ENCODE measurements at regions not wholly inside any gene's neighbourhood (a gene's known extent, or its start where the extent isn't known, plus 50 kb on each side); places are given as distances from the start of the nearest gene placed in this dataset.

GRCh38 chr6:87887266-87887665, 160.4 kb upstream of the SPACA1 start:
- Histone ChIP-seq H3K27ac (ENCODE audit: insufficient read depth, low read depth, low read length) (no peak overlapping the region), H4K20me1 (replicated peaks; ENCODE audit: control insufficient read depth, extremely low read depth, insufficient read depth, low read length) (no peaks in the 10 kb centered on the region), H3K36me3 (ENCODE audit: control insufficient read depth in 2 of 2, extremely low read depth in 1 of 2, insufficient read depth in 2 of 2, low read length in 2 of 2) (no peaks in the 10 kb centered on the region), H3K27me3 (ENCODE audit: control insufficient read depth in 2 of 2, insufficient read depth in 2 of 2, low read length in 2 of 2) (peaks cover 0 to 2% of the 10 kb centered on the region in 2 experiments), H2AFZ (ENCODE audit: low read depth, low read length) (no peak overlapping the region), H3K79me2 (ENCODE audit: control insufficient read depth, insufficient read depth, low read length) (no peaks in the 10 kb centered on the region), H3K4me1 (ENCODE audit: control insufficient read depth, extremely low read depth, insufficient read depth, low read length) (no peaks in the 10 kb centered on the region), H3K9ac (replicated peaks; ENCODE audit: extremely low read depth, insufficient read depth, low read length) (no peak overlapping the region), H3K4me3 (replicated peaks in 1 of 3; ENCODE audit: insufficient read depth in 1 of 3, low read depth in 1 of 3, low read length in 3 of 3) (no peak overlapping the region), H3K9me1 (replicated peaks; ENCODE audit: control insufficient read depth, extremely low read depth, insufficient read depth, low read length) (no peaks in the 10 kb centered on the region), H3K4me2 (ENCODE audit: insufficient read depth, low read length) (no peak overlapping the region), H3K9me3 (replicated peaks; ENCODE audit: control insufficient read depth, insufficient read depth, low read length) (no peaks in the 10 kb centered on the region)
- dilution Hi-C loops (cut with MboI; ENCODE audit: extremely low pct_ligation_motif_present, low sequenced_read_pairs) (no loop called here), intact Hi-C loops (cut with micrococcal nuclease) (no loop called here)
- ChIA-PET CTCF (interaction anchor here (1.0 kb wide), 1 partner anchor 11 kb away, joined by 3 read pairs; no protein-coding TSS in a partner anchor), POLR2A (no interaction called here)
- DNase-seq (ENCODE audit: low read depth, low spot score) = no peak
- no peak for FAIRE-seq
- TF ChIP-seq EZH2 (IDR thresholded peaks at IDR 0.05; ENCODE audit: borderline replicate concordance, low read depth, low read length, severe bottlenecking) (no peak), POLR2A (IDR thresholded peaks at IDR 0.05; ENCODE audit: low read depth, low read length) (no peak)
- no TSS peak for BruUV-seq (replicated peaks)

- no peaks in the 10 kb centered on the region for H3K4me1 ChIP-seq (ENCODE audit: control insufficient read depth, extremely low read depth, insufficient read depth, low read length)
- dilution Hi-C loops (cut with MboI; ENCODE audit: extremely low pct_ligation_motif_present, low sequenced_read_pairs) (no loop called here), intact Hi-C loops (cut with micrococcal nuclease) (no loop called here)
- BruUV-seq (replicated peaks) = no TSS peak
- H3K9me1 ChIP-seq (replicated peaks; ENCODE audit: control insufficient read depth, extremely low read depth, insufficient read depth, low read length) = no peaks in the 10 kb centered on the region
- H3K79me2 ChIP-seq (ENCODE audit: control insufficient read depth, insufficient read depth, low read length) = no peaks in the 10 kb centered on the region
- H3K27ac ChIP-seq (ENCODE audit: insufficient read depth, low read depth, low read length) = no peak overlapping the region
- TF ChIP-seq POLR2A (IDR thresholded peaks at IDR 0.05; ENCODE audit: low read depth, low read length) = no peak
- no peak for TF ChIP-seq EZH2 (IDR thresholded peaks at IDR 0.05; ENCODE audit: borderline replicate concordance, low read depth, low read length, severe bottlenecking)
- TF ChIP-seq POLR2AphosphoS5 (IDR thresholded peaks at IDR 0.05; ENCODE audit: insufficient read depth, low read depth, low read length) = no peak
- TF ChIP-seq JUN (IDR thresholded peaks at IDR 0.05; ENCODE audit: borderline replicate concordance, insufficient read depth, insufficient read length, low read depth) = no peak
- no peak for TF ChIP-seq MAX (IDR thresholded peaks at IDR 0.05; ENCODE audit: insufficient read depth, insufficient read length)
- TF ChIP-seq MYC (IDR thresholded peaks at IDR 0.05; ENCODE audit: low read depth, low read length) = no peak
- no peak overlapping the region for H3K9ac ChIP-seq (replicated peaks; ENCODE audit: extremely low read depth, insufficient read depth, low read length)
- no peak overlapping the region for H3K4me2 ChIP-seq (ENCODE audit: insufficient read depth, low read length)
- no peaks in the 10 kb centered on the region for H3K9me3 ChIP-seq (replicated peaks; ENCODE audit: control insufficient read depth, insufficient read depth, low read length)
- POLR2A ChIA-PET = no interaction called here
- H2AFZ ChIP-seq (ENCODE audit: low read depth, low read length) = no peak overlapping the region
- no peak for FAIRE-seq
- no peaks in the 10 kb centered on the region for H3K36me3 ChIP-seq (ENCODE audit: control insufficient read depth in 2 of 2, extremely low read depth in 1 of 2, insufficient read depth in 2 of 2, low read length in 2 of 2)
- H4K20me1 ChIP-seq (replicated peaks; ENCODE audit: control insufficient read depth, extremely low read depth, insufficient read depth, low read length) = no peaks in the 10 kb centered on the region
- no peak overlapping the region for H3K4me3 ChIP-seq (replicated peaks in 1 of 3; ENCODE audit: insufficient read depth in 1 of 3, low read depth in 1 of 3, low read length in 3 of 3)
- no peak for DNase-seq (ENCODE audit: low read depth, low spot score)
- H3K27me3 ChIP-seq (ENCODE audit: control insufficient read depth in 2 of 2, insufficient read depth in 2 of 2, low read length in 2 of 2) = no peaks in the 10 kb centered on the region
- CTCF ChIA-PET = interaction anchor here (0.6 kb wide), 1 partner anchor 222 kb away, joined by 3 read pairs; no protein-coding TSS in a partner anchor
Observed at GRCh38 chr6:87884203-87884602, 163.4 kb upstream of the SPACA1 start.
